CD14-positive monocyte (primary cell): ENCODE measurements at regions not wholly inside any gene's neighbourhood (a gene's known extent, or its start where the extent isn't known, plus 50 kb on each side); places are given as distances from the start of the nearest gene placed in this dataset.

Experiments used
- DNase-seq, 3 donors: peaks; one replicate each; pipeline ENCODE4 v3.0.0-alpha.2; 2011 to 2022
- H2AFZ ChIP-seq: 2 replicates; pipeline ENCODE4 v1.6.0; 2012; ENCODE audit warnings: mild to moderate bottlenecking, low read depth, low read length, inconsistent platforms; ENCODE audit not compliant: insufficient read depth, poor library complexity, severe bottlenecking
- H3K27ac ChIP-seq, 2 donors: 1 replicate in 1 of 2; 2 replicates in 1 of 2; pipeline ENCODE4 v1.5.1; 2012 to 2013; ENCODE audit warnings: low read length in 2 of 2, control low read depth in 1 of 2, inconsistent platforms in 1 of 2, low read depth in 1 of 2, mild to moderate bottlenecking in 1 of 2
- H3K27me3 ChIP-seq, 2 donors: one replicate each; pipeline versions ENCODE4 v1.6.0 to v1.6.1; 2011 to 2013; ENCODE audit warnings: low read length in 2 of 2; ENCODE audit not compliant: control insufficient read depth in 2 of 2, insufficient read depth in 2 of 2
- H3K36me3 ChIP-seq, 2 donors: replicated peaks in 1 of 2; 1 replicate in 1 of 2; 2 replicates in 1 of 2; pipeline versions ENCODE4 v1.5.1 to v1.6.1; 2012 to 2013; ENCODE audit warnings: low read length in 2 of 2, control low read depth in 1 of 2, inconsistent platforms in 1 of 2, mild to moderate bottlenecking in 1 of 2; ENCODE audit not compliant: insufficient read depth in 2 of 2, control insufficient read depth in 1 of 2
- H3K4me1 ChIP-seq, 2 donors: 1 replicate in 1 of 2; 2 replicates in 1 of 2; pipeline versions ENCODE4 v1.5.1 to v1.6.1; 2012 to 2013; ENCODE audit warnings: low read length in 2 of 2, control low read depth in 1 of 2, inconsistent platforms in 1 of 2, mild to moderate bottlenecking in 1 of 2, moderate library complexity in 1 of 2; ENCODE audit not compliant: insufficient read depth in 2 of 2, control insufficient read depth in 1 of 2
- H3K4me2 ChIP-seq: replicated peaks from 2 replicates; pipeline ENCODE3; 2012; ENCODE audit warnings: low read length, moderate library complexity, mild to moderate bottlenecking; ENCODE audit not compliant: poor library complexity, severe bottlenecking; ENCODE audit errors: extremely low read depth
- H3K4me3 ChIP-seq, 3 experiments: fragments of 200-600 bp in 1 of 3; sonication (generic) in 1 of 3; replicated peaks in 1 of 3; 1 replicate in 2 of 3; 2 replicates in 1 of 3; pipeline ENCODE4 v1.5.1; 2011 to 2013; ENCODE audit warnings: low read length in 3 of 3, mild to moderate bottlenecking in 3 of 3, control low read depth in 2 of 3, low read depth in 2 of 3, inconsistent platforms in 1 of 3, moderate library complexity in 1 of 3
- H3K79me2 ChIP-seq: 2 replicates; pipeline ENCODE4 v1.6.0; 2012; ENCODE audit warnings: mild to moderate bottlenecking, control low read depth, inconsistent platforms, low read length, moderate library complexity; ENCODE audit not compliant: insufficient read depth
- H3K9ac ChIP-seq: 2 replicates; pipeline ENCODE4 v1.6.0; 2017; ENCODE audit warnings: low read length, mild to moderate bottlenecking; ENCODE audit not compliant: insufficient read depth, poor library complexity, severe bottlenecking
- H3K9me3 ChIP-seq, 2 donors: replicated peaks in 1 of 2; 1 replicate in 1 of 2; 2 replicates in 1 of 2; pipeline versions ENCODE4 v1.5.1 to v1.6.1; 2012 to 2013; ENCODE audit warnings: low read length in 2 of 2, control low read depth in 1 of 2; ENCODE audit not compliant: control insufficient read depth in 1 of 2, insufficient read depth in 1 of 2
- H4K20me1 ChIP-seq: 2 replicates; pipeline ENCODE4 v1.6.0; 2012; ENCODE audit warnings: mild to moderate bottlenecking, low read length, control low read depth, moderate library complexity; ENCODE audit not compliant: insufficient read depth
- H3K27ac Mint-ChIP-seq, 7 donors: one replicate each; pipeline ENCODE4 v1.8.0; 2020; ENCODE audit warnings: mild to moderate bottlenecking in 7 of 7, mixed read lengths in 7 of 7, moderate library complexity in 6 of 7, inconsistent platforms in 2 of 7
- H3K27me3 Mint-ChIP-seq, 3 donors: one replicate each; pipeline ENCODE4 v1.8.0; 2021 to 2022; ENCODE audit warnings: low read depth in 3 of 3, mild to moderate bottlenecking in 3 of 3, mixed read lengths in 3 of 3, moderate library complexity in 3 of 3, inconsistent platforms in 1 of 3
- H3K36me3 Mint-ChIP-seq, 2 donors: one replicate each; pipeline ENCODE4 v1.8.0; 2020; ENCODE audit warnings: mixed read lengths in 2 of 2, inconsistent platforms in 1 of 2, mild to moderate bottlenecking in 1 of 2
- H3K4me1 Mint-ChIP-seq: one replicate; pipeline ENCODE4 v1.8.0; 2020; ENCODE audit warnings: mild to moderate bottlenecking, mixed read lengths
- H3K4me3 Mint-ChIP-seq, 2 donors: one replicate each; pipeline ENCODE4 v1.8.0; 2020; ENCODE audit warnings: mild to moderate bottlenecking in 2 of 2, mixed read lengths in 2 of 2, moderate library complexity in 1 of 2
- H3K9me3 Mint-ChIP-seq, 7 donors: one replicate each; pipeline ENCODE4 v1.8.0; 2020 to 2022; ENCODE audit warnings: mixed read lengths in 7 of 7, mild to moderate bottlenecking in 6 of 7, moderate library complexity in 6 of 7, inconsistent platforms in 2 of 7
- CTCF ChIP-seq: fragments of 200-600 bp; IDR thresholded peaks from one replicate; pipeline ENCODE4 v1.8.0; 2022; ENCODE audit warnings: antibody characterized with exemption, mild to moderate bottlenecking
- WGBS: methylation state at CpG from one replicate; pipeline ENCODE4 v1.1.5; 2013; ENCODE audit warnings: missing lambda C conversion rate; ENCODE audit not compliant: insufficient coverage; 5-methylcytosine and 5-hydroxymethylcytosine counted together
- intact Hi-C, 2 donors: fragments of 100-400 bp; cut with micrococcal nuclease; formaldehyde crosslinking; loops; one replicate each; pipeline versions ENCODE4 v1.15.0 to v1.15.1; 2023

GRCh38 chr13:103952183-103952582 lies 886.0 kb upstream of the SLC10A2 start:
- no CpG with 5 or more reads among the region's 1 CpG for WGBS
- H3K79me2 ChIP-seq, result no peaks in the 10 kb centered on the region
- H3K36me3 Mint-ChIP-seq, result no peaks in the 10 kb centered on the region
- no peak overlapping the region for H3K27ac Mint-ChIP-seq
- no peak overlapping the region for H2AFZ ChIP-seq
- H3K9me3 Mint-ChIP-seq, result peaks cover 0 to 9% (median 3%) of the 10 kb centered on the region in 7 donors
- no peaks in the 10 kb centered on the region for H3K36me3 ChIP-seq
- no peak overlapping the region for H3K4me3 ChIP-seq
- no peak overlapping the region for H3K9ac ChIP-seq
- no peak overlapping the region for H3K4me2 ChIP-seq
- no peaks in the 10 kb centered on the region for H4K20me1 ChIP-seq
- H3K4me3 Mint-ChIP-seq, result no peak overlapping the region
- peaks cover 0 to 2% (median 2%) of the 10 kb centered on the region in 3 donors for H3K27me3 Mint-ChIP-seq
- intact Hi-C loops, result no loop called here
- no peaks in the 10 kb centered on the region for H3K4me1 ChIP-seq
- no peaks in the 10 kb centered on the region for H3K27me3 ChIP-seq
- peaks cover 3 to 6% of the 10 kb centered on the region in 2 donors for H3K9me3 ChIP-seq
- no peaks in the 10 kb centered on the region for H3K4me1 Mint-ChIP-seq
- TF ChIP-seq CTCF, result no peak
- DNase-seq, result no peak
- H3K27ac ChIP-seq, result no peak overlapping the region

GRCh38 chr13:103948426-103948825 lies 882.2 kb upstream of the SLC10A2 start:
- H3K4me1 ChIP-seq, result no peaks in the 10 kb centered on the region
- 86% methylated on average over 2 of the region's 6 CpGs for WGBS
- H3K36me3 Mint-ChIP-seq, result no peaks in the 10 kb centered on the region
- no peaks in the 10 kb centered on the region for H3K36me3 ChIP-seq
- no peaks in the 10 kb centered on the region for H3K79me2 ChIP-seq
- no peak for DNase-seq
- H3K4me3 Mint-ChIP-seq, result no peak overlapping the region
- no peak overlapping the region for H3K9ac ChIP-seq
- H2AFZ ChIP-seq, result no peak overlapping the region
- H3K4me1 Mint-ChIP-seq, result no peaks in the 10 kb centered on the region
- peaks cover 0 to 2% (median under 1%) of the 10 kb centered on the region in 3 donors for H3K27me3 Mint-ChIP-seq
- no peak for TF ChIP-seq CTCF
- H3K4me2 ChIP-seq, result no peak overlapping the region
- H3K27ac ChIP-seq, result no peak overlapping the region
- intact Hi-C loops, result no loop called here
- H3K9me3 Mint-ChIP-seq, result peaks cover 0 to 5% (median 3%) of the 10 kb centered on the region in 7 donors
- peaks cover 0 to 3% of the 10 kb centered on the region in 2 donors for H3K9me3 ChIP-seq
- no peaks in the 10 kb centered on the region for H4K20me1 ChIP-seq
- no peak overlapping the region for H3K4me3 ChIP-seq
- no peak overlapping the region for H3K27ac Mint-ChIP-seq
- H3K27me3 ChIP-seq, result no peaks in the 10 kb centered on the region
